HG02571 (cell line): ENCODE measurements at regions not wholly inside any gene's neighbourhood (a gene's known extent, or its start where the extent isn't known, plus 50 kb on each side); places are given as distances from the start of the nearest gene placed in this dataset.

ENCODE experiments used
- ATAC-seq: cut with Tn5 transposase; IDR thresholded peaks from one replicate; pipeline ENCODE4 v1.9.1; 2021; ENCODE audit warnings: mild to moderate bottlenecking, moderate library complexity; ENCODE audit not compliant: unreplicated experiment

GRCh38 chr12:24425601-24425970, 476.1 kb upstream of the SOX5 start:
- no peak for ATAC-seq

- ATAC-seq, result no peak
Measured at GRCh38 chr12:24424889-24425600, 475.6 kb upstream of the SOX5 start.

- ATAC-seq, result no peak
Measured at GRCh38 chr12:24424376-24424775, 474.9 kb upstream of the SOX5 start.

GRCh38 chr12:24423611-24424010, 474.1 kb upstream of the SOX5 start:
- ATAC-seq, result no peak

GRCh38 chr12:24421759-24422158, 472.3 kb upstream of the SOX5 start:
- ATAC-seq, result no peak

GRCh38 chr12:24418157-24418556, 468.7 kb upstream of the SOX5 start:
- no peak for ATAC-seq

GRCh38 chr12:24416423-24417109, 467.1 kb upstream of the SOX5 start:
- ATAC-seq, result no peak

GRCh38 chr12:24415934-24416333, 466.5 kb upstream of the SOX5 start:
- no peak for ATAC-seq

- no peak for ATAC-seq
Measured at GRCh38 chr12:24414480-24414879, 465.0 kb upstream of the SOX5 start.

GRCh38 chr12:24411948-24412347, 462.5 kb upstream of the SOX5 start:
- ATAC-seq, result no peak

- ATAC-seq, result no peak
Measured at GRCh38 chr12:24409868-24410267, 460.4 kb upstream of the SOX5 start.

GRCh38 chr12:24408305-24408704, 458.8 kb upstream of the SOX5 start:
- no peak for ATAC-seq

GRCh38 chr12:24407884-24408283, 458.4 kb upstream of the SOX5 start:
- ATAC-seq, result no peak

GRCh38 chr12:24404086-24404815, 454.8 kb upstream of the SOX5 start:
- no peak for ATAC-seq

GRCh38 chr12:24400533-24400932, 451.1 kb upstream of the SOX5 start:
- no peak for ATAC-seq

GRCh38 chr12:24398605-24399004, 449.1 kb upstream of the SOX5 start:
- ATAC-seq, result no peak

GRCh38 chr12:24396224-24396623, 446.8 kb upstream of the SOX5 start:
- no peak for ATAC-seq

- no peak for ATAC-seq
Measured at GRCh38 chr12:24394246-24394645, 444.8 kb upstream of the SOX5 start.

- ATAC-seq, result no peak
Measured at GRCh38 chr12:24393071-24393470, 443.6 kb upstream of the SOX5 start.

GRCh38 chr12:24389394-24389793, 439.9 kb upstream of the SOX5 start:
- ATAC-seq, result no peak

- no peak for ATAC-seq
Measured at GRCh38 chr12:24387381-24387780, 437.9 kb upstream of the SOX5 start.

- ATAC-seq, result no peak
Measured at GRCh38 chr12:24386836-24387235, 437.4 kb upstream of the SOX5 start.
